ENCODE measurements at regions not wholly inside any gene's neighbourhood (a gene's known extent, or its start where the extent isn't known, plus 50 kb on each side); places are given as distances from the start of the nearest gene placed in this dataset.

DNA sequence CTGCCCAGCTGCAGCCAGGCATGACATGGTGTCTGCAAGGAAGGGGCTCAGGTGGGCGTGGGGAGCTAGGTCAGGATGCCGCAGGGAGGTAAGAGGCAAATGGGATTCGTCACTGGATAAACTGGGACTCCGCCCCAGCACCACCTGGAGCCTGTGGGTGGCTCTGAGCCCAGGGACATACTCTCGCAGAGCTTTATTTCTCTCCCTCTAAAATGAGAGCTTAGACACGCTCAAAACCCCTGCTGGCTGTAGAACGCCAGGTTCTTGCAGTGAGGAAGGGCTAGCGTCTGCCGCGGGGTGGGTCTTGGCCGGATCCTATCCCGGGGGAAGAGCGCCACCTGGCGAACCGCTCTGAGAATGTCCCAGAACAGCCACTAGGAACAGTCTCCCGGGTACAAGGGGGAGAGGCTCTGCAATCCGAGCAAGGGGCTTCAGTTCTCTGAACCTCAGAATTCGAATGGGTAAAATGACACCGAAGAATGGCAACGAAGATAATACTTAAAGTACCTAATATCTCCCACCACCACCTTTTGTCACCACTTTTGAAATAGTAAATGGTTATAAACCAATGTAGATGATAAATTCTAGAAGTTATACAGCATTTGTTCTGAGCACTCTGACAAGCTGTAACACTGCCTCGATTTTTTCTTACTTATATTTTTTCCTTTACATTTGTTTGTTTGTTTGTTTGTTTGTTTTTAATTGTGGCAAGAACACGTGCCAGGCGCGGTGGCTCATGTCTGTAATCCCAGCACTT lies 53.2 kb upstream of the SRGAP3 start:
- TF ChIP-seq CTCF (IDR thresholded peaks at IDR 0.05; ENCODE audit: low read depth, low read length): peak; percentile 93
- TF ChIP-seq EZH2phosphoT487 (IDR thresholded peaks at IDR 0.05; ENCODE audit: low read depth): no peak

All from OCI-LY3 (cell line).